ENCODE measurements at regions not wholly inside any gene's neighbourhood (a gene's known extent, or its start where the extent isn't known, plus 50 kb on each side); places are given as distances from the start of the nearest gene placed in this dataset.
A peak's percentile ranks its signal among the peaks of the same experiment; 100 is the strongest.

GRCh38 chr2:198296665-198297308 lies 492.4 kb downstream of the PLCL1 start:
- 1 to 2% methylated on average over 8 of the region's 8 CpGs for WGBS, 2 experiments (ENCODE audit: low coverage in 1 of 2, low lambda C conversion rate in 2 of 2, missing lambda C conversion rate in 2 of 2)
- in situ Hi-C loops (cut with MboI), result no loop called here

GRCh38 chr2:198293281-198293680 lies 488.9 kb downstream of the PLCL1 start:
- Histone ChIP-seq H4K20me1 (ENCODE audit: insufficient read depth) (no peaks in the 10 kb centered on the region), H3K9me3 (ENCODE audit: low read depth) (no peaks in the 10 kb centered on the region), H3K36me3 (ENCODE audit: low read depth) (no peaks in the 10 kb centered on the region), H3K4me1 (ENCODE audit: insufficient read depth) (no peaks in the 10 kb centered on the region), H3K27ac (no peak overlapping the region), H3K9me2 (ENCODE audit: insufficient read depth) (no peaks in the 10 kb centered on the region), H3K79me2 (ENCODE audit: insufficient read depth) (no peaks in the 10 kb centered on the region), H3K4me2 (ENCODE audit: unreplicated experiment) (no peak overlapping the region), H3K27me3 (replicated peaks; ENCODE audit: insufficient read depth) (no peaks in the 10 kb centered on the region), H2AFZ (no peak overlapping the region), H3K9ac (no peak overlapping the region), H3F3A (ENCODE audit: insufficient read depth) (no peaks in the 10 kb centered on the region), H3K4me3 (no peak overlapping the region)
- 32 to 43% methylated on average over 1 of the region's 1 CpG for WGBS, 2 experiments (ENCODE audit: low coverage in 1 of 2, low lambda C conversion rate in 2 of 2, missing lambda C conversion rate in 2 of 2)
- no peak for TF ChIP-seq EZH2phosphoT487 (IDR thresholded peaks at IDR 0.05; ENCODE audit: insufficient read depth, low read depth)
- no peak for TF ChIP-seq EZH2 (IDR thresholded peaks at IDR 0.05; ENCODE audit: insufficient read depth, poor library complexity, severe bottlenecking)
- no peak for DNase-seq
- in situ Hi-C loops (cut with MboI), result loop anchor here (5.0 kb wide), 1 partner anchor 491 kb away; the partner anchor contains the start of gene PLCL1

More at GRCh38 chr2:198296665-198297308, 492.4 kb downstream of the PLCL1 start:
- Histone ChIP-seq H3K9ac (no peak overlapping the region), H3K4me1 (ENCODE audit: insufficient read depth) (no peaks in the 10 kb centered on the region), H3K9me2 (ENCODE audit: insufficient read depth) (no peaks in the 10 kb centered on the region), H3K79me2 (ENCODE audit: insufficient read depth) (no peaks in the 10 kb centered on the region), H3K27me3 (replicated peaks; ENCODE audit: insufficient read depth) (no peaks in the 10 kb centered on the region), H2AFZ (no peak overlapping the region), H3F3A (ENCODE audit: insufficient read depth) (no peaks in the 10 kb centered on the region), H3K4me2 (ENCODE audit: unreplicated experiment) (no peak overlapping the region), H3K9me3 (ENCODE audit: low read depth) (no peaks in the 10 kb centered on the region), H4K20me1 (ENCODE audit: insufficient read depth) (no peaks in the 10 kb centered on the region), H3K4me3 (no peak overlapping the region), H3K27ac (no peak overlapping the region), H3K36me3 (ENCODE audit: low read depth) (no peaks in the 10 kb centered on the region)
- peak; percentile 62 for DNase-seq
- TF ChIP-seq EZH2phosphoT487 (IDR thresholded peaks at IDR 0.05; ENCODE audit: insufficient read depth, low read depth) (no peak), EZH2 (IDR thresholded peaks at IDR 0.05; ENCODE audit: insufficient read depth, poor library complexity, severe bottlenecking) (no peak)

- Histone ChIP-seq H3K9me2 (ENCODE audit: insufficient read depth) (no peaks in the 10 kb centered on the region), H3K9ac (no peak overlapping the region), H3K9me3 (ENCODE audit: low read depth) (no peaks in the 10 kb centered on the region), H3K4me2 (ENCODE audit: unreplicated experiment) (no peak overlapping the region), H2AFZ (no peak overlapping the region), H3K36me3 (ENCODE audit: low read depth) (no peaks in the 10 kb centered on the region), H3K27ac (no peak overlapping the region), H3K4me3 (no peak overlapping the region), H3K27me3 (replicated peaks; ENCODE audit: insufficient read depth) (no peaks in the 10 kb centered on the region), H3F3A (ENCODE audit: insufficient read depth) (no peaks in the 10 kb centered on the region), H3K4me1 (ENCODE audit: insufficient read depth) (no peaks in the 10 kb centered on the region), H4K20me1 (ENCODE audit: insufficient read depth) (no peaks in the 10 kb centered on the region), H3K79me2 (ENCODE audit: insufficient read depth) (no peaks in the 10 kb centered on the region)
- DNase-seq, result no peak
- in situ Hi-C loops (cut with MboI), result loop anchor here (5.0 kb wide), 1 partner anchor 488 kb away; the partner anchor contains the start of gene PLCL1
- WGBS, 2 experiments (ENCODE audit: low coverage in 1 of 2, low lambda C conversion rate in 2 of 2, missing lambda C conversion rate in 2 of 2), result 92 to 98% methylated on average over 3 of the region's 3 CpGs
- TF ChIP-seq EZH2phosphoT487 (IDR thresholded peaks at IDR 0.05; ENCODE audit: insufficient read depth, low read depth) (no peak), EZH2 (IDR thresholded peaks at IDR 0.05; ENCODE audit: insufficient read depth, poor library complexity, severe bottlenecking) (no peak)
These were observed 485.4 kb downstream of the PLCL1 start for GRCh38 chr2:198289811-198290210.

- Histone ChIP-seq H3K79me2 (ENCODE audit: insufficient read depth) (no peaks in the 10 kb centered on the region), H3K9me3 (ENCODE audit: low read depth) (no peaks in the 10 kb centered on the region), H3K4me3 (no peak overlapping the region), H3K4me2 (ENCODE audit: unreplicated experiment) (no peak overlapping the region), H3K27me3 (replicated peaks; ENCODE audit: insufficient read depth) (no peaks in the 10 kb centered on the region), H2AFZ (no peak overlapping the region), H3K4me1 (ENCODE audit: insufficient read depth) (peaks cover 8% of the 10 kb centered on the region), H3F3A (ENCODE audit: insufficient read depth) (no peaks in the 10 kb centered on the region), H3K9me2 (ENCODE audit: insufficient read depth) (no peaks in the 10 kb centered on the region), H4K20me1 (ENCODE audit: insufficient read depth) (no peaks in the 10 kb centered on the region), H3K36me3 (ENCODE audit: low read depth) (no peaks in the 10 kb centered on the region), H3K27ac (no peak overlapping the region), H3K9ac (no peak overlapping the region)
- peak; percentile 14 for DNase-seq
- WGBS, 2 experiments (ENCODE audit: low coverage in 1 of 2, low lambda C conversion rate in 2 of 2, missing lambda C conversion rate in 2 of 2), result 40 to 47% methylated on average over 2 of the region's 2 CpGs
- in situ Hi-C loops (cut with MboI), result no loop called here
- no peak for TF ChIP-seq EZH2phosphoT487 (IDR thresholded peaks at IDR 0.05; ENCODE audit: insufficient read depth, low read depth)
- TF ChIP-seq EZH2 (IDR thresholded peaks at IDR 0.05; ENCODE audit: insufficient read depth, poor library complexity, severe bottlenecking), result no peak
These were observed 483.3 kb downstream of the PLCL1 start for GRCh38 chr2:198287706-198288105.
